Body of pancreas (tissue), 4 donors: ENCODE measurements at regions not wholly inside any gene's neighbourhood (a gene's known extent, or its start where the extent isn't known, plus 50 kb on each side); places are given as distances from the start of the nearest gene placed in this dataset.
A peak's percentile ranks its signal among the peaks of the same experiment; 100 is the strongest.
"Not testable (repeated sequence)": the region's sequence is repeated elsewhere in the genome, so short reads cannot be mapped to it uniquely, and the experiment has no call there.

Experiments used
- ATAC-seq: fragments of 150-250 bp; one replicate; pipeline ENCODE4 v1.9.1; 2016
- DNase-seq, 4 donors: peaks; one replicate each; pipeline ENCODE4 v3.0.0-alpha.2; 2019
- H3K27ac ChIP-seq, 4 donors: fragments of 200-600 bp; sonication (generic); 1 replicate in 3 of 4; 2 replicates in 1 of 4; pipeline versions ENCODE4 v1.5.1 to v1.6.1; 2016 to 2019; ENCODE audit warnings: mild to moderate bottlenecking in 1 of 4, mixed read lengths in 1 of 4, moderate library complexity in 1 of 4
- H3K27me3 ChIP-seq, 2 donors: fragments of 200-600 bp; sonication (generic); one replicate each; pipeline ENCODE4 v1.6.0; 2016; ENCODE audit warnings: mild to moderate bottlenecking in 1 of 2
- H3K36me3 ChIP-seq, 2 donors: fragments of 200-600 bp; sonication (generic); replicated peaks in 1 of 2; 2 replicates each; pipeline ENCODE4 v1.5.1; 2016; ENCODE audit warnings: low read depth in 2 of 2; ENCODE audit not compliant: insufficient read depth in 1 of 2
- H3K4me1 ChIP-seq: fragments of 200-600 bp; sonication (generic); one replicate; pipeline ENCODE4 v1.6.0; 2016
- H3K4me3 ChIP-seq, 2 donors: fragments of 200-600 bp; sonication (generic); 1 replicate in 1 of 2; 2 replicates in 1 of 2; pipeline ENCODE4 v1.5.1; 2016 to 2019
- H3K9me3 ChIP-seq, 3 donors: fragments of 200-600 bp; sonication (generic); 1 replicate in 2 of 3; 2 replicates in 1 of 3; pipeline ENCODE4 v1.5.1; 2016
- WGBS, 2 donors: methylation state at CpG; one replicate each; pipeline ENCODE4 v1.1.5; 2017; 5-methylcytosine and 5-hydroxymethylcytosine counted together
- intact Hi-C: fragments of 100-400 bp; cut with DNase I; formaldehyde crosslinking; loops from one replicate; pipeline ENCODE4 v1.15.1; 2023
- TF ChIP-seq, protein P1 (sequence below), 7 experiments: fragments of 450-650 bp in 4 of 7; fragments of 200-600 bp in 3 of 7; sonication (generic) in 3 of 7; IDR thresholded peaks; one replicate each; pipeline ENCODE4 v1.5.1; 2016 to 2019; ENCODE audit warnings: antibody characterized with exemption in 7 of 7

DNA sequence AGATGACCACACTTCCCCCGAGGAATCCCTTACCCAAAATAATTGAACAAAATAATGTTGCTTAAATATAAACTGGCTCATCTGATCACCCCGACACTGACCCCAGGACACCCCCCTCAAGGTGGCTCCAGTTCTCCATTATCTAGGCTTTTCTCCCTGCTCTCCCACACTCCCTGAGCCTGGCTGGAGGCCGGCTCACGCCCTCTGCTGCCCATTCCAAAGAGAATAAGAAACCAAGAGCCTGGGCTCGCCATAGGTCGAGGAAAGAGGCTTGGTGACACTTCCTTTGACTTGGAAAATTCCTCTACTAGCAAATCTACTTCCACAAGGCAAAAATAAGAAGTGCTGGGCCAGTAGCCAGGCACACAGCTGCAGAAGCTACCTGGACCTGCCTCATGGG, 63.3 kb upstream of the OR4C13 start:
- intact Hi-C loops, H3K36me3 ChIP-seq, ATAC-seq, H3K4me3 ChIP-seq, H3K4me1 ChIP-seq, H3K27me3 ChIP-seq, H3K9me3 ChIP-seq, H3K27ac ChIP-seq: not testable (repeated sequence)
- WGBS, 2 donors, result 40 to 49% methylated on average over 6 of the region's 6 CpGs
- TF ChIP-seq, protein P1, sequence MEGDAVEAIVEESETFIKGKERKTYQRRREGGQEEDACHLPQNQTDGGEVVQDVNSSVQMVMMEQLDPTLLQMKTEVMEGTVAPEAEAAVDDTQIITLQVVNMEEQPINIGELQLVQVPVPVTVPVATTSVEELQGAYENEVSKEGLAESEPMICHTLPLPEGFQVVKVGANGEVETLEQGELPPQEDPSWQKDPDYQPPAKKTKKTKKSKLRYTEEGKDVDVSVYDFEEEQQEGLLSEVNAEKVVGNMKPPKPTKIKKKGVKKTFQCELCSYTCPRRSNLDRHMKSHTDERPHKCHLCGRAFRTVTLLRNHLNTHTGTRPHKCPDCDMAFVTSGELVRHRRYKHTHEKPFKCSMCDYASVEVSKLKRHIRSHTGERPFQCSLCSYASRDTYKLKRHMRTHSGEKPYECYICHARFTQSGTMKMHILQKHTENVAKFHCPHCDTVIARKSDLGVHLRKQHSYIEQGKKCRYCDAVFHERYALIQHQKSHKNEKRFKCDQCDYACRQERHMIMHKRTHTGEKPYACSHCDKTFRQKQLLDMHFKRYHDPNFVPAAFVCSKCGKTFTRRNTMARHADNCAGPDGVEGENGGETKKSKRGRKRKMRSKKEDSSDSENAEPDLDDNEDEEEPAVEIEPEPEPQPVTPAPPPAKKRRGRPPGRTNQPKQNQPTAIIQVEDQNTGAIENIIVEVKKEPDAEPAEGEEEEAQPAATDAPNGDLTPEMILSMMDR (IDR thresholded peaks at IDR 0.05), result peak in 4 of 7 experiments; percentile 23 to 46 (median 30)
- peak; percentile 11 to 43 (median 19) for DNase-seq

DNA sequence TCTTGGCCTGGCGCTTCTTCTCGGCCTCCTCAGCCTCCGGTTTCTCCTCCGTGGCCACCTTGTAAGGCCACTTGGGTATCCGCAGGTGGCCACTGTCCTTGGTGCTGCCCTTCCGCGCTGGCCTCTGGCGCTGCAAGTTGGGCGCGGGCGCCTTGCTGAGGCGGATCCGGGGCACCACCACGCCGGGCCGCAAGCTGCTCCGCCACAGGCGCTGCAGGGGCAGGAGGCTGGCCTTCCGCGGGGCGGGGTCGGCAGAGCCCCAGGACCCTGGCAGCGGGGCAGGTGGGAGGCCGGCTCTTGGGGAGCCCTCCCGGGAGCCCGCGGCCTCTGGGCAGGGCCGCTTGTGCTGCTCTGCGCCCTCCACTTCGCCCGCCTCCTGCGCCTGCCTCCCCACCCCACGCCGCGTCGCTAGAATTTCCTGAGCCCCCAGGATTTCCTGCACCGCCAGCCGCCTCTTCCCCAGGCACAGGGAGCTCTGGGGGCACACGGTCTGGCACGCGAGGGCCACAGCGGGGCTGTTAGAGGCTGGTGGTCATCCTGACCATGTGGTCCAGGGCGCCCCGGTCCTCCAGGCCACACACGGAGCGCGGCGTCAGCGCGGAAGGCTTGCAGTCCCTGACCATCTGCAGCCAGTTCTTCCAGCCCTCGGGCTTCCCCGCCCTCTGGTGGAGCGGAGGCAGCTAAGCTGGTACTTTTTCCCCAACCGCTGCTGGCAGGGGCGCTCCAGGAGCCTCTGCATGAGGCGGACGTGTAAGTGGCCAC, 60.1 kb upstream of the OR4C13 start:
- H3K27ac ChIP-seq, ATAC-seq, H3K27me3 ChIP-seq, H3K36me3 ChIP-seq, H3K4me1 ChIP-seq, H3K4me3 ChIP-seq, intact Hi-C loops, H3K9me3 ChIP-seq: not testable (repeated sequence)
- WGBS, 2 donors, result 17 to 27% methylated on average over 6 to 55 of the region's 57 CpGs
- peak in 1 of 4 donors; percentile 18 for DNase-seq

DNA sequence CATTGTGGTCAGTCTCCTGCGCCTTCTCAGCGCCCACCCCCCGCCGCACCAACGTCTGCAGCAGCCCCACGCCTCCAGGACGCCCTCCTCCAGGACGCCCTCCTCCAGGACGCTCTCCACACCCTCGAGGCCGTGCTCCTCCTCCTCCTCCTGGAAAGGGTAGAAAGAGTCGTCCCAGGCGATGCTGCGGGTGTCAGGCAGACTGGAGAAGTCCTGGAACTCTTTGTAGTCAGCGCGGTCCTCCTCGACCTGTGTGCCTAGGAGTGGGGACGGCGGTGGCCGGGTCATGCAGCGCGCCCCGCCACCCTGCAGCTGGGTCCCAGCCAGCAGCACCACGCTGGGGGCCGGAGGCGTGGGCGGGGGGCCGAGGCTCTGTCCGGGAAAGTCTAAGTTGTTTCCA, 58.7 kb upstream of the OR4C13 start:
- ATAC-seq, result not testable (repeated sequence)

More for the DNA sequence above, 58.7 kb upstream of the OR4C13 start:
- H3K27ac ChIP-seq, intact Hi-C loops, H3K36me3 ChIP-seq, H3K27me3 ChIP-seq, DNase-seq, H3K9me3 ChIP-seq, H3K4me1 ChIP-seq, H3K4me3 ChIP-seq: not testable (repeated sequence)
- 68 to 80% methylated on average over 19 to 28 of the region's 29 CpGs for WGBS, 2 donors
